GM12891 (cell line): ENCODE measurements at regions not wholly inside any gene's neighbourhood (a gene's known extent, or its start where the extent isn't known, plus 50 kb on each side); places are given as distances from the start of the nearest gene placed in this dataset.
"Not testable (repeated sequence)": the region's sequence is repeated elsewhere in the genome, so short reads cannot be mapped to it uniquely, and the experiment has no call there.

Experiments used
- DNase-seq: peaks from one replicate; pipeline ENCODE4 v3.0.0; 2011; ENCODE audit warnings: low spot score; ENCODE audit not compliant: insufficient read length
- FAIRE-seq: peaks from 2 replicates; lab custom pipeline; 2011; peaks lifted over from hg19 to GRCh38; lab: Jason Lieb, UNC
- PAX5 ChIP-seq: IDR thresholded peaks from 2 replicates; pipeline ENCODE4 v1.6.1; 2011; ENCODE audit warnings: low read length, moderate library complexity, mild to moderate bottlenecking; ENCODE audit not compliant: insufficient read depth, severe bottlenecking
- POLR2A ChIP-seq: IDR thresholded peaks from 2 replicates; pipeline ENCODE4 v1.6.1; 2011; ENCODE audit warnings: low read depth, low read length, control low read depth
- POLR2AphosphoS5 ChIP-seq: IDR thresholded peaks from 2 replicates; pipeline ENCODE4 v1.6.1; 2011; ENCODE audit warnings: low read depth, low read length, control low read depth
- POU2F2 ChIP-seq: IDR thresholded peaks from 2 replicates; pipeline ENCODE4 v1.6.1; 2011; ENCODE audit warnings: low read depth, mild to moderate bottlenecking, control low read depth, low read length, moderate library complexity
- SPI1 ChIP-seq: IDR thresholded peaks from 2 replicates; pipeline ENCODE4 v1.6.1; 2011; ENCODE audit warnings: low read depth, low read length, control low read depth
- TAF1 ChIP-seq: IDR thresholded peaks from 2 replicates; pipeline ENCODE4 v1.6.1; 2011; ENCODE audit warnings: low read depth, low read length, control low read depth

DNA sequence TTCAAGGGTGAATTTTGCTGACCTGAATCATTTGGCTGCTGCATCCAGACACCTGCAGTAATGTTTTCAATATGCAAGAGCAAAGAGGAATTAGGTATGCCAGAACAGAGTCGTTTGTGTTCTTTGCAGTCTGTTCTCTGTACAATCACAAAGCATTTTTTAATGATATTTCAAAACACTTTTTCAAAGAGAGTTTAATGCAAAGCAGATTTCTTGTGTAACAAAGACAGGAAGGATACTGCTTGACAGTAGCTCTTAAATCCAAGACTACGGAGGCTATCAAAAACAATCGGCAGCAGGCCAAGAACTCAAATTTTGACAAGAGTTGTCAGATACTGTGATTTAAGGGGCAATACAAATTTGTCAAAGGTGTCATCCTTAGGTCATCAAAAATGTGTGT, 341.9 kb downstream of the GADD45G start:
- DNase-seq (no peak), FAIRE-seq (no peak)

DNA sequence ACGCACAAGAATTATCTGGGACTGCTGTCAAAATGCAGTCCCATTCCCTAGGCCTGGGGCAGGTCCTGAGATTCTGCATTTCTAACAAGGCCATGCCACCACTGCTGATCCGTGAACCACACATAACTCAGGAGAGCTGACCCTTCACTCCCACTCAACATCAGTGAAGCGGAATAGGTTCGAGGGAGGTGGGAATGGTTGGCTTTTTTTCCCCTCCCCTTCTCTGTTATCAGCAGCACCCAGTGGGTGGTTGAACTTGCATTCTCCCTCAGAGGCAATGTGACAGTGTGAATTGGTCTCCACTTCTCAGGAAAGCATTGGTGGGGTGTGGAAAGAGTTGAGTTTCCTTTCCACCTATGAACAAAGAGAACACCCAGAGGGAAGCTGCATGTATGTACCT, 344.3 kb downstream of the GADD45G start:
- FAIRE-seq (no peak), DNase-seq (no peak)
- no peak for TF ChIP-seq POLR2AphosphoS5
- TF ChIP-seq TAF1, result no peak
- TF ChIP-seq SPI1, result no peak
- no peak for TF ChIP-seq POU2F2
- TF ChIP-seq PAX5, result no peak
- TF ChIP-seq POLR2A, result no peak

More for the DNA sequence above, 341.9 kb downstream of the GADD45G start:
- TF ChIP-seq SPI1, result no peak
- no peak for TF ChIP-seq POLR2A
- no peak for TF ChIP-seq POU2F2

DNA sequence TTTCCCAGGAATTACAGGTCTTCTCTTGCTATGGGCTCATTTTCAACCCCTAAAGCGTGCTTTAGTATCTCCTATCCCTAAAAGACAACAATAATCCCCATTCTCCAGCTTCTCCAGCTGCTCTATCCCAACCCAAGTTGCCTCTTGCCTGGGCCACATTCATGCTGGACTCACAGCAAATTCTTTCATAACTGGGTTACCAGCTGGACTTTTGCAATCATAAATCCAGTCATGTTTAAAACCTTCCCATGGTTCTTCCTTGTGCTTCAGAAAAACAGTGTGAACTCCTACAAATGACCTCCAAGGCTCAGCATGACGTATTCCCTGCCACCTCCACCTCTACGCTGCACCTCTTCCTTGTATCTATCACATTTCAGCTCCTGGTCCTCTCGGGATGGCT, 346.9 kb downstream of the GADD45G start:
- FAIRE-seq (no peak), DNase-seq (no peak)
- TF ChIP-seq TAF1 (no peak), POLR2AphosphoS5 (no peak), PAX5 (no peak), SPI1 (no peak), POU2F2 (no peak), POLR2A (no peak)

DNA sequence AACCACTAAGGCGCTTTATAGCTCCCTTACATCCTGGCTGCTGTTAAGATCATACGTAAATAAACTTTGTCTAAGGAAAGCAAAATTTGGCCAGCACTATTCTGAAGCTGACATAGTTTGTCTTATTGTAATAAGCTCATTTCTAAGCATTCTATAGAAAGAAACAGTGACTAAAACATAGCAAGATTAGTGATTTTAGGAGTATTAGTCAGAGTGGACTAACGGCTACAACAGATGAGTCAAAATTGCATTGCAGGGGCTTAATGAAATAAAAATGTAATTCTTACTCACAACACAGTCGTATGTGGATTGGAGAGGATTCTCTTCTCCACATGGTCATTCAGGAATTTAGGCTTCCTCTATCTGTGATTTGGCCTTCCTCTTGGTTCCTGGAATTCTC, 347.6 kb downstream of the GADD45G start:
- FAIRE-seq, result peak; percentile 51
- no peak for DNase-seq
- TF ChIP-seq PAX5, result no peak
- TF ChIP-seq TAF1, result no peak
- no peak for TF ChIP-seq POU2F2
- no peak for TF ChIP-seq POLR2A
- no peak for TF ChIP-seq POLR2AphosphoS5
- no peak for TF ChIP-seq SPI1

DNA sequence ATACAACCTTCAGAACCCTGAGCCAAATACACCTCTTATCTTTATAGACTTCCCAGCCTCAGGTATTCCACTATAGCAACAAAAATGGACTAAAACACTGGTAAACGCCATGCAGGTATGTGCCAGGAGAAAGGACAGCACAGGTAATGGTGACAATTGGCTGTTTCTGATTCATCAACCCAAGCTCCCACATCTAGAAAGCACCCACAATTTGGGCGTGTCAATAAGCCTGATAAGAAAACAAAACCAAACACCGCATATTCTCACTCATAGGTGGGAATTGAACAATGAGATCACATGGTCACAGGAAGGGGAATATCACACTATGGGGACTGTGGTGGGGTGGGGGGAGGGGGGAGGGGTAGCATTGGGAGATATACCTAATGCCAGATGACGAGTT, 348.5 kb downstream of the GADD45G start:
- FAIRE-seq, DNase-seq: not testable (repeated sequence)

DNA sequence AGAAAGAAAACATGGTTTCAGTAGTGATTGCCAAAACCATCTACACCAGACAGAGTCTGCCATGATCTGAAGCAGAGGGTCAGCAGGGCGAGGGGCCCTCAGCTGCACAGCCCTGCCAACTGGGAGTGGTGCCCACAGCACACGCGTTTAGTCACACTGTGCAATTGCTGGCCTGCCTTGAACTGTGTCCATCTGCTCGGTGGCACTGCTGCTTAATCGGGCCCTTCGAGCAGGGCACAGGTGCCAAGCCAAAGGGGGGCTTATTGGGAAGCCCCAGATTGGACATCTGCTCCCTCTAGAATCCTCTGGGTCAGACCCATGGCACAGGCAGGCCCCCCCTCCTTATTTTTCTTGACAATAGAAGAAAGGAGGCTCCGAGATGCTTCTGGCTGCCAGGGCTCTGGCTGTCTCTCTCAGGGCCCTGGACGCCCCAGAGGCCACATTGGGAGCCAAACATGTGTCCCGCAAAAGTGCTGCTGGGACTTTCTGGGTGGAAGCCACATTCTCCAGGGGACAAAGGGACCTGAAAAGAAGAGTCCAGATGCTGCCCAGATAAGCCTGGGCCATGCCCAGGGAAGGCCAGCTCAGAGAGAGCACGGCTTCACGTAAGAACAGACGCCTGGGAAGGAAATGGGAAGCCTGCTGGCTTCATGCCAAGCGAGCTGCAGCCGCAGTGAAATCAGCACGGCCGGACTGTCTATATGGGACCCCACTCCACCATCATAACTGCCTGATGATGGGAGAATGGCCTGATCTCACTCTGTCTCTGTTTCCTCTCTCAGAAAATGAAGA, 349.2 kb downstream of the GADD45G start:
- no peak for FAIRE-seq
- TF ChIP-seq PAX5 (no peak), TAF1 (no peak), SPI1 (no peak), POLR2AphosphoS5 (no peak), POLR2A (no peak), POU2F2 (no peak)
- DNase-seq, result no peak

DNA sequence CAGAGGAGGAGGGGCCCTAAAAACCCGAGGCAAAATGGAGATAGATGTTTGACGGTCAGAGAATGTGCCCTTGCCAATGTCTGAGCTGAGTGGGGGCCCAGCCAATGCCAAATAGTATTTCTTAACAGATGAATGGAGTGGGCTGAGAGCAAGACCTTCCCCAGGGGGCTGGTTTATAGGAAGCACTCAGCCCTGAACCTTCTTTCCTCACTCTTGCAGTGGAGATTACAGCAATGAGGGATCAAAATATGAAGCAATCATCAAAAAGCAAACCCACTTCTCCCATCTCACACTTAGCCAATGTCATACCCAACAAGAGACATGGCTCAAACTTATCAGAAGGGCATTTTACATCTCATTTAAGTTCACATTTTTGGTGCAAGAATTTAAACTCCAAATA, 350.3 kb downstream of the GADD45G start:
- DNase-seq (no peak), FAIRE-seq (no peak)
- TF ChIP-seq PAX5 (no peak), POLR2A (no peak), SPI1 (no peak), POLR2AphosphoS5 (no peak)

DNA sequence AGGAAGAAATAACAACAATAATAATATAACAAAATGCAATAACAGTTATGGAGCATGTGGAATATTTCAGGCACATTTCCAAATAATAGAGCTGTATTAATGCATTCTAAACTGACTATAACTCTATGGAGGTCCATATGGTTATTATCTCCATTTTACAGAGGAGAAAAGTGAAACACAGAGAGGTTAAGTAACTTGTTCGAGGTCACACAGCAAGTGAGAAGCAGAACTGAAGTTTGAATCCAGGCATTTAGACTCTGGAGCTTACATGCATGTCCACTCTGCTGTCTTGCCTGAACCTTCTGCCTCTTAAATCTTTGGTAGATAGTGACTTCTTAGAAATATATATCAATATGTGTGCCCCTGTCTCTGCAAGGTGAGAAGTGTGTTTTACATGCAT, 350.8 kb downstream of the GADD45G start:
- DNase-seq (no peak), FAIRE-seq (no peak)

DNA sequence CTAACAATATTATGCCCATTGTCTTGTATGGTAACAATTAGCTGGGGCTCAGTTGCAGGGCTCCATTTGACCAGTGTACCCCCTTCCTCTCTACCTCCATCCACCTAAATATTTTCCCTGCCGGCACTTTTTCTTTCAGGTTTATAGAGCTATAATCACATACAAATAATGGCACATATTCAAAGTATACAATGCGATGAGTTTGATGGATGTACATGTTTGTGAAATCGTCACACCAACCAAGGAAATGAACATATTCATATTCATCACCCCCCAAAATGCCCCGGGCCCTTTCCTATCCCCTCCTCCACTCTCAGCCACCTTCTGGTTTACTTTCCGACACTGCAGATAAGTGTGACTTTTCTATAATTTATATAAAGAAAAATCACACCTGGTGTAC, 351.5 kb downstream of the GADD45G start:
- DNase-seq (no peak), FAIRE-seq (no peak)
- TF ChIP-seq TAF1 (no peak), POLR2AphosphoS5 (no peak)

More for the DNA sequence above, 350.8 kb downstream of the GADD45G start:
- TF ChIP-seq TAF1, result no peak
- no peak for TF ChIP-seq SPI1
- no peak for TF ChIP-seq POLR2AphosphoS5
- no peak for TF ChIP-seq PAX5
- TF ChIP-seq POU2F2, result no peak
- no peak for TF ChIP-seq POLR2A

DNA sequence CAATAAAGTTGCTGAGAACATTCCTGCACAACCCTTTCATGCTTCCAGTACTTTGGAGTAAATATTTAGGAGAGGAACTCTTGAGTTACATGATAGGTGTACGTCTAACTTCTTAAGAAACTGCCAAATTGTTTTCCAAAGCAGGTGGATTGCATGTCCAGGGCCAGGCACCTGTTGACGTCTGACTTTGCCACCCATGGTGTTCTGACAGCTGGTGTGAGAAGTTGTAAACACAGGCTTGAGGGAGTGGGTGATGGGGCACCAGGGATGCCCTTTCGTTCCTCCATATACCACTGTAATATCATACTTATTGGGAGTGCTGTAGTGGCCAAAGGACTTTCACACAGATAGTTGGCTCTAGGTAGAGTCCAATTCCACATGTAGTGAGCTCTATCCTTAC, 352.1 kb downstream of the GADD45G start:
- TF ChIP-seq POLR2AphosphoS5, result no peak
- TF ChIP-seq PAX5, result no peak
- FAIRE-seq, result no peak

DNA sequence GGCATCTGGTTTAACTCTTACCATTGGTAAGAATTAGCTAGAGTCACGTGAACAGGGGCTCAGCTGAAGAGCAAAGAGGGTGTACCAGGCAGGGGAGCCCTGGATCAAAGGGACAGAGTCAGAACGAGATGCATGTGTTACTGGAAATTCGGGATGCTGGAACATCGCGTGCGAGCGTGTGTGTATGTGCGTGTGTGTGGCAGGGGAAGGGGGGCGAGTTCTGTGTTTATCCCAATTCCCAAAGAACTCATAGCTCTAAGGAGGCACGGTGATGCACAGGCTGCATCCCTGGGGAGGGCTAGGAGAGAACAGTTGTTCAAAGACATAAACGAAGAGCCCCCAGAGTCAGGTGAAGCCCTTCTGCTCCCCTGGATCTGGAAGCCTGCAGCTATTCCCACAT, 353.3 kb downstream of the GADD45G start:
- no peak for TF ChIP-seq SPI1
- no peak for TF ChIP-seq POLR2A
- TF ChIP-seq TAF1, result no peak
- TF ChIP-seq PAX5, result no peak
- TF ChIP-seq POU2F2, result no peak
- TF ChIP-seq POLR2AphosphoS5, result no peak
- DNase-seq (no peak), FAIRE-seq (no peak)

More for the DNA sequence above, 352.1 kb downstream of the GADD45G start:
- no peak for DNase-seq
